Lower lobe of right lung (tissue), 2 donors: ENCODE measurements at regions not wholly inside any gene's neighbourhood (a gene's known extent, or its start where the extent isn't known, plus 50 kb on each side); places are given as distances from the start of the nearest gene placed in this dataset.
"Not testable (repeated sequence)": the region's sequence is repeated elsewhere in the genome, so short reads cannot be mapped to it uniquely, and the experiment has no call there.

Experiments
- ATAC-seq, 2 donors: fragments of 200-7000 bp; cut with Tn5 transposase; one replicate each; pipeline ENCODE4 v1.9.1; 2020 to 2022; ENCODE audit warnings: mild to moderate bottlenecking in 2 of 2, moderate library complexity in 2 of 2
- DNase-seq: peaks from one replicate; pipeline ENCODE4 v3.0.0-alpha.2; 2020
- H3K27ac ChIP-seq: fragments of 200-600 bp; one replicate; pipeline ENCODE4 v1.8.0; 2022
- H3K27me3 ChIP-seq: fragments of 200-600 bp; one replicate; pipeline ENCODE4 v1.8.0; 2022; ENCODE audit warnings: low read depth
- H3K36me3 ChIP-seq: fragments of 200-600 bp; one replicate; pipeline ENCODE4 v1.8.0; 2022; ENCODE audit warnings: mild to moderate bottlenecking
- H3K4me1 ChIP-seq: fragments of 200-600 bp; one replicate; pipeline ENCODE4 v1.8.0; 2022
- H3K4me3 ChIP-seq: fragments of 200-600 bp; one replicate; pipeline ENCODE4 v1.8.0; 2022; ENCODE audit warnings: mild to moderate bottlenecking
- H3K9me3 ChIP-seq: fragments of 200-600 bp; one replicate; pipeline ENCODE4 v1.8.0; 2022
- intact Hi-C: fragments of 100-400 bp; cut with DNase I; formaldehyde crosslinking; loops from one replicate; pipeline ENCODE4 v1.11.0; 2022
- TF ChIP-seq, protein P1 (sequence below): fragments of 200-600 bp; IDR thresholded peaks from one replicate; pipeline ENCODE4 v1.8.0; 2022; ENCODE audit warnings: antibody characterized with exemption, mild to moderate bottlenecking
- donor health status: DM: no; HTN: yes; CAD: no; lungs with severe emphysema.

DNA sequence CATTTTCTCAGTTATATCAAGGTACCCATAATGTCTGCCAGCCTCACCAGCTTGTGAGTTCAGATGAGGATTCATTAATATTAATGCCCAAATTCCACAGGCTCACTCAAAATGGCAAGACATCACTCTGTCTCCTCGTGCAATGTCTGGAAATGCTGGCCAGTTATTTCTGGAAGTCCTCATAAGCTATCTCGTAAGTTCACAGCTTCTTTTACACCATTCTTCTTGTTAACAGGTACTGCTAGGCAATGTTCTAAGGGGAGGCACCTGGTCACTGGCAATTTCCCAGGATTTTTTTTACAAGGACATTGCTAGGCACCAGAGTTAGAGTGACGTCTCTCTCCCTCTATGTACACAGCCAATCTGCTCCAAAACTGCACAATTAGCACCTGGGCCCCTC, 80.2 kb upstream of the SEMA3C start:
- Histone ChIP-seq H3K27me3 (no peaks in the 10 kb centered on the region), H3K9me3 (no peaks in the 10 kb centered on the region), H3K4me3 (no peak overlapping the region), H3K36me3 (no peaks in the 10 kb centered on the region), H3K4me1 (no peaks in the 10 kb centered on the region), H3K27ac (no peak overlapping the region)
- ATAC-seq (no peak), DNase-seq (no peak)
- TF ChIP-seq, protein P1, sequence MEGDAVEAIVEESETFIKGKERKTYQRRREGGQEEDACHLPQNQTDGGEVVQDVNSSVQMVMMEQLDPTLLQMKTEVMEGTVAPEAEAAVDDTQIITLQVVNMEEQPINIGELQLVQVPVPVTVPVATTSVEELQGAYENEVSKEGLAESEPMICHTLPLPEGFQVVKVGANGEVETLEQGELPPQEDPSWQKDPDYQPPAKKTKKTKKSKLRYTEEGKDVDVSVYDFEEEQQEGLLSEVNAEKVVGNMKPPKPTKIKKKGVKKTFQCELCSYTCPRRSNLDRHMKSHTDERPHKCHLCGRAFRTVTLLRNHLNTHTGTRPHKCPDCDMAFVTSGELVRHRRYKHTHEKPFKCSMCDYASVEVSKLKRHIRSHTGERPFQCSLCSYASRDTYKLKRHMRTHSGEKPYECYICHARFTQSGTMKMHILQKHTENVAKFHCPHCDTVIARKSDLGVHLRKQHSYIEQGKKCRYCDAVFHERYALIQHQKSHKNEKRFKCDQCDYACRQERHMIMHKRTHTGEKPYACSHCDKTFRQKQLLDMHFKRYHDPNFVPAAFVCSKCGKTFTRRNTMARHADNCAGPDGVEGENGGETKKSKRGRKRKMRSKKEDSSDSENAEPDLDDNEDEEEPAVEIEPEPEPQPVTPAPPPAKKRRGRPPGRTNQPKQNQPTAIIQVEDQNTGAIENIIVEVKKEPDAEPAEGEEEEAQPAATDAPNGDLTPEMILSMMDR, result no peak
- intact Hi-C loops, result no loop called here

DNA sequence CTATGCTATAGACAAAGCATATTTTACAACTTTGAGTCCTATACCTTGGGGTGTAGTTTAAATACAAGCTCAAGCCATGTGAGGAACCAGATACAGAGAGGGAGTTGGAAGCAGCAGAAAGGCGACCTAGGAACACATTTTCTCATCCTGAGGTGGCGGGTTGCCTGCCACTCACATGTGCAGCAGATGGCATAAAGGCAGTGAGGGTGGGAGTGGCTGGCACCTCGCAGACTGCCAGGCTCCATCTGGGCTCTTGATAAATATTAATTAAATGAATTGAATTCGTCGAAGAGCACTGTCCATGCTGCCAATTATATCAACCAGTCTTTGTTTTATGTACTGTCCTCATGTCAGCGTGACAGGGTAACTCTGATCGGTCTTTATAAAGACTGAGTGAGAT, 79.0 kb upstream of the SEMA3C start:
- DNase-seq (no peak), ATAC-seq (no peak)
- TF ChIP-seq, protein P1, result no peak
- H3K4me3 ChIP-seq, result no peak overlapping the region
- no peaks in the 10 kb centered on the region for H3K36me3 ChIP-seq
- H3K4me1 ChIP-seq, result no peaks in the 10 kb centered on the region
- no peaks in the 10 kb centered on the region for H3K27me3 ChIP-seq
- intact Hi-C loops, result no loop called here
- H3K27ac ChIP-seq, result no peak overlapping the region
- H3K9me3 ChIP-seq, result no peaks in the 10 kb centered on the region

DNA sequence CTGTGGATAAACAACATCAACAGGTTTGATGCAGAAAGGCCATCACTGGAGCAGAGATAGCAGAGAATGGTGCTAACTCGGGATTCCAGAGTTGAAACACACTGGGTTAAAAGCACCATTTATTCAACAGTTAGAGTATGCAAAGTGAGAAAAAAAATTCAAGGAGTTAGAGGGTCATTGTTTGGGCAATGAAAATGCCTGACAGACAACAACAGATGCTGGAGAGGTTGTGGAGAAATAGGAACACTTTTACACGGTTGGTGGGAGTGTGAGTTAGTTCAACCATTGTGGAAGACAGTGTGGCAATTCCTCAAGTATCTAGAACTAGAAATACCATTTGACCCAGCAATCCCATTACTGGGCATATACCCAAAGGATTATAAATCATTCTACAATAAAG, 77.4 kb upstream of the SEMA3C start:
- ATAC-seq, H3K27me3 ChIP-seq, DNase-seq, intact Hi-C loops, H3K4me1 ChIP-seq, H3K4me3 ChIP-seq, H3K9me3 ChIP-seq, H3K36me3 ChIP-seq, H3K27ac ChIP-seq: not testable (repeated sequence)

DNA sequence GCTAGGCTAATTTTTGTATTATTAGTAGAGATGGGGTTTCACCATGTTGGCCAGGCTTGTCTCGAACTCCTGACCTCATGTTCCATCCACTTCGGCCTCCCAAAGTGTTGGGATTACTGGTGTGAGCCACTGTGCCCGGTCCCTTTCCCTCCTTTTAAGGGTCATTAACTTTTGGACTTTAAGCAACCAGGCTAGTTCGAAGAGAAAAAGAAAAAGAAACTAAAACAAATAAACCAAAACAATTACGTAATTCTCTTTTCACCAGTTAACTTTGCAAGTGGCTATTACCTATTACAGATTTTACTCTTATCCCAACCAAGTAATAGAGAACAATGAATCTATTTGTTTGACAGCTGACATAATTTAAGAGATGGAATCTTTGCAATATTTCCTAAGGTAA, 72.8 kb upstream of the SEMA3C start:
- DNase-seq, result no peak
- ATAC-seq, result no peak
- Histone ChIP-seq H3K27me3 (no peaks in the 10 kb centered on the region), H3K4me1 (no peaks in the 10 kb centered on the region), H3K4me3 (no peak overlapping the region), H3K36me3 (no peaks in the 10 kb centered on the region), H3K9me3 (no peaks in the 10 kb centered on the region), H3K27ac (no peak overlapping the region)
- TF ChIP-seq, protein P1, result no peak
- intact Hi-C loops, result no loop called here

DNA sequence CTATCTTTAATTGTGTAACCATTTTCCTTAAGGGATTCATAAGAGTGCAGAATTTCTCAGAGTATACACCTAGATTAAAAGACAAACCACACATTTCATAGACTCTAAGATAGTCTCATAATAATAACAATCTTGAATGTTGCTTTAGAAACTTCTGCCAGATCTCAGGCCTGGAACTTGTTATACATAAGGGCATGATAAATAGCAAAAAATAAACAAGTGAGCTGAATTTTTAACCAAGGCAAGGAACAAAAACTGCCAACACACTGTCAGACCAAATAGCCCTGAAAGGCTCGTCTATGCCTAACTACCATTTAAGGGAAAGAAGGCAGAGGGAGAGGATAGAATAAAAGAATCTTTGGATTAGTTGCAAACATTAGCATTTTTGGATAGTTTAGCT, 65.8 kb upstream of the SEMA3C start:
- ATAC-seq, result no peak
- no peak overlapping the region for H3K27ac ChIP-seq

DNA sequence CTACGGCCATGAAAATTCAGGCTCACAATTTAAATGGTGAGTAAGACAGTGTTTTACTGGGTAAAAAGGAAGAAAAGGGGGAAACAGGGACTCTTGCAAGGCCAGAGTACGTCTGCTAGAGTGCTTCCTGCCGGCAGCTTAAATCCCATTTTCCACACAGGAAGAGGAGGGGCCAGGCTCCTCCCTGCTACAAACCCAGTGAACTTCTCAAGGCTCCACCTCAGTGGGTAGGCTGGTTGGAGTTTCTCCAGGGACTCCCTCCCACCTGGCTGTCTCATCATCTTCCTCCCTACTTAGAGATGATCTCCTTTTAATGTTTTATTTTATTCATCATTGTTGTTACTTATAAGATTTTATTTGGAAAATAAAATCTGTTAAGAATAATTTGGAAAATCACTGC, 62.6 kb upstream of the SEMA3C start:
- no peak for ATAC-seq
- H3K27ac ChIP-seq, result no peak overlapping the region
- H3K4me3 ChIP-seq, result no peak overlapping the region
- H3K27me3 ChIP-seq, result no peaks in the 10 kb centered on the region
- no peaks in the 10 kb centered on the region for H3K4me1 ChIP-seq
- no peaks in the 10 kb centered on the region for H3K9me3 ChIP-seq
- H3K36me3 ChIP-seq, result no peaks in the 10 kb centered on the region
- DNase-seq, result no peak
- TF ChIP-seq, protein P1, result no peak
- intact Hi-C loops, result no loop called here

More for the DNA sequence above, 65.8 kb upstream of the SEMA3C start:
- Histone ChIP-seq H3K36me3 (no peaks in the 10 kb centered on the region), H3K4me3 (no peak overlapping the region), H3K4me1 (no peaks in the 10 kb centered on the region), H3K9me3 (no peaks in the 10 kb centered on the region), H3K27me3 (no peaks in the 10 kb centered on the region)
- TF ChIP-seq, protein P1, result no peak
- no peak for DNase-seq
- intact Hi-C loops, result no loop called here
